ENCODE measurements at regions not wholly inside any gene's neighbourhood (a gene's known extent, or its start where the extent isn't known, plus 50 kb on each side); places are given as distances from the start of the nearest gene placed in this dataset.

DNA sequence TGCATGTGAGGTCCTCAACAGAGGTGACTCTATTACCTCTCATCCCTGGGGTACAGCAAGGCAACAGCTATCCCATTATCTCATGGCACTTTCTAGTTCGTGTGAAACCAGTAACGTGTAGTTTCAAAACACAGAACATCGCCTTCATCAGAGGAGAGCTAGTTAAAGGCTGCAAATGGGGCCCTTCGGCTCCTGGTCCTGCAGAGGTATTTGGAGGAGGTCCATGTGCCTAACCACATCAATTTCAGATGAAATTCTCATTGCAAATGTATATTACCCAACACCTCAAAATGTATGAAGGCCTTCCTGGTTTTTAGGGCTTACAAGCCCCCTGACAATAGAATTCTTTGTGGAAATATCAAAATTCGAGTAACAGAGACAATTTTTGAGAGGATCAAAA, 95.7 kb upstream of the PSMD7 start:
- TF ChIP-seq JUND (IDR thresholded peaks at IDR 0.05; ENCODE audit: low read depth), result no peak
- in situ Hi-C loops (cut with HindIII; ENCODE audit: low pct_unique_long_range_greater_than_20kb, low sequenced_read_pairs), result no loop called here
- DNase-seq (ENCODE audit: low read depth in 1 of 2, low spot score in 1 of 2), result no peak

GRCh38 chr16:74199842-74200124, 96.8 kb upstream of the PSMD7 start:
- TF ChIP-seq JUND (IDR thresholded peaks at IDR 0.05; ENCODE audit: low read depth), result no peak
- in situ Hi-C loops (cut with HindIII; ENCODE audit: low pct_unique_long_range_greater_than_20kb, low sequenced_read_pairs), result no loop called here
- no peak for DNase-seq (ENCODE audit: low read depth in 1 of 2, low spot score in 1 of 2)

- no peak for TF ChIP-seq JUND (IDR thresholded peaks at IDR 0.05; ENCODE audit: low read depth)
- no peak for DNase-seq (ENCODE audit: low read depth in 1 of 2, low spot score in 1 of 2)
- in situ Hi-C loops (cut with HindIII; ENCODE audit: low pct_unique_long_range_greater_than_20kb, low sequenced_read_pairs), result no loop called here
Measured at GRCh38 chr16:74199066-74199841, 97.4 kb upstream of the PSMD7 start.

DNA sequence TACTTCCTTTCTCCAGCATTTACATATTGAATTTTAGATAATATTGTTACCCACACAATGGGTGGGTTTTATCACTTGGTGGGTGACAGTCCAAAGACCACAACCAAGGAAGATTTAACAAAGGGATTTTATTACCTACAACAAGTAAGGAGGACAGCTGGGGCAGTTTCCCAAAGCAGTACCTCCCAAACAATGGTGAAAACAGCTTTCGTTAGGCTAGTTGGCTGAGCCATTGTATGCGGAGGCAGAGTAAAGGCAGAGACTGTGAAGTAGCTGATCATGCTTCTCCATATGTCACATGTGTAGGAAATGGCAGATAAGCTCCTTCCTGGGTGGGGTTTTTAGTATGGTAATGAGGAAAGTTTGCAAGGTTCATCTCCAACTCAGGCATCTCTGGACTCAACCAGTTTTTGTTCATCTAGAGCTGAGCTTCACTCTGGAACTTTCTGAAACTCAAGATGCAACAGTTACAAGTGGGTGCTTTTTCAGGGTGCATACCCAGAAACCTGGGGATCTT, 104.3 kb upstream of the PSMD7 start:
- no peak for DNase-seq (ENCODE audit: low read depth in 1 of 2, low spot score in 1 of 2)
- no peak for TF ChIP-seq JUND (IDR thresholded peaks at IDR 0.05; ENCODE audit: low read depth)
- in situ Hi-C loops (cut with HindIII; ENCODE audit: low pct_unique_long_range_greater_than_20kb, low sequenced_read_pairs), result no loop called here

DNA sequence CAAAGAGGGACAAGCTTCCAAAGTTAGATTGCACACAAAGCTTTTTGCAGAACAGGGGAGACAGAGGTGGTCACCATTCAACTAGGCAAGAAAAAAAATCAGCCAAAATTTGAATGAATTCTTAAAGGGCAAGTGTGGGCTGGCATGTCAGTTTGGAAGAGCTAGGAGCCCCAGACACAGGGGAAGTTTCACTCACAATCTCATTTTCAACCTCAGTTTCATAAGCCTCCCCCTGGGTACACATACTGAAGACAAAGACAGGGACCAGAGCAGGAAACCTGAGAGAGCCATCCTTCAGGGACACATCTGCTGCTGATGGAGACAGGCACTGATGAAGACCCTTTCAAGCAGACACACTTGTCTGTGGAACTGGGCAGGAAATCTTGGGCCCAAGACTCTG, 106.3 kb upstream of the PSMD7 start:
- in situ Hi-C loops (cut with HindIII; ENCODE audit: low pct_unique_long_range_greater_than_20kb, low sequenced_read_pairs), result no loop called here
- TF ChIP-seq JUND (IDR thresholded peaks at IDR 0.05; ENCODE audit: low read depth), result no peak

DNA sequence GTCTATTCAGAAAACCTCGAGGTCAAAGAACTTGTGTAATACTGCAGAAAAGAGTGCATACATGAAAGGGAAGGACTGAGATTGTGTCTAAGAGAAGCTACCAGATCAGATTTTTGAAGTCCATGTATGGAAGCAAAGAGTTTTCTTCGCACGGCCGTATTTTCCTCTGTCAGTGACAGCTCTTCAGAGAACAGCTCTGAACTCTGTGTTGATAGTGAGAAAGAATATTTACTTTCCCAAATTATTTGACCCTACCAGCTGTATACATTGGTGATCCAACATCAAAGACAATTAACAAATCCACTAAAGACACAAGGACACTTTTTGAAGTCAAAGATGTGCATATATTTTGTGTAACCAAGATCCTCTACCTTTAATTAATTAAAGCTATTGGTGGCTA, 107.8 kb upstream of the PSMD7 start:
- no peak for TF ChIP-seq JUND (IDR thresholded peaks at IDR 0.05; ENCODE audit: low read depth)
- in situ Hi-C loops (cut with HindIII; ENCODE audit: low pct_unique_long_range_greater_than_20kb, low sequenced_read_pairs), result no loop called here
- no peak for DNase-seq (ENCODE audit: low read depth in 1 of 2, low spot score in 1 of 2)

More for the DNA sequence above, 106.3 kb upstream of the PSMD7 start:
- DNase-seq (ENCODE audit: low read depth in 1 of 2, low spot score in 1 of 2), result no peak

GRCh38 chr16:74186561-74186971, 110.0 kb upstream of the PSMD7 start:
- DNase-seq (ENCODE audit: low read depth in 1 of 2, low spot score in 1 of 2), result no peak
- no peak for TF ChIP-seq JUND (IDR thresholded peaks at IDR 0.05; ENCODE audit: low read depth)
- in situ Hi-C loops (cut with HindIII; ENCODE audit: low pct_unique_long_range_greater_than_20kb, low sequenced_read_pairs), result no loop called here

GRCh38 chr16:74184839-74185238, 111.8 kb upstream of the PSMD7 start:
- in situ Hi-C loops (cut with HindIII; ENCODE audit: low pct_unique_long_range_greater_than_20kb, low sequenced_read_pairs), result no loop called here
- TF ChIP-seq JUND (IDR thresholded peaks at IDR 0.05; ENCODE audit: low read depth), result no peak
- DNase-seq (ENCODE audit: low read depth in 1 of 2, low spot score in 1 of 2), result no peak

DNA sequence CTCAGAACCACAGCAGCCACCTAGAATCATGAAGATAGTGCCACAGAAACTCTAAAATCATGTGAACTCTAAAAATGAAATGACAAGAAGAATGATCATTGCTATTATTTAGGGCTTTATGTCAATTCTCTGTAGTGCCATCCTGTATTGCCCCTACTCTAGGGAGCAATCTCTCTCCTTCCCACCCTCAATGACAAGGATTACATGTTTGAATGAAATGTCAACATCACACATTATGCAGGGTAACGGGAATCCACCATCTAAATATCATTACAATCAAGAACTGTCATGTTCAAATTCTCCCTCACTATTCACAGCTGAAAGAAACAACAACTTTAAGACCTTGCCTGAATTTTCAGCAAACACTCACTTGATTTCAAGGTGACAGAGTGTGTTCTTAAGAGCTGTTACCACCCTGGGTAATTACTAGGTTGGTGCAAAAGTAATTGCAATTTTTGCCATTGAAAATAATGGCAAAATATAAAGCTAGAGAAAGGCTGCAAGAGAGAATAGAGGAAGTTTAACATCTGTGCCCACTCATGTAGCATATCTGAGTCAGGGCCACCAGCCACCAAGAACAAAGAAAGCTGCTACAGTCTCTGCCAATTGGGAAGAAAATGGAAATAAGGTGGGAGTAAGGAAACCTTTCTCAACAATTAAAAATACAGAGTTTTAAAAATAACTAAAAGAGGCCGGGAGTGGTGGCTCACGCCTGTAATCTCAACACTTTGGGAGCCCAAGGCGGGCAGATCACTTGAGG, 112.8 kb upstream of the PSMD7 start:
- no peak for TF ChIP-seq JUND (IDR thresholded peaks at IDR 0.05; ENCODE audit: low read depth)
- no peak for DNase-seq (ENCODE audit: low read depth in 1 of 2, low spot score in 1 of 2)
- in situ Hi-C loops (cut with HindIII; ENCODE audit: low pct_unique_long_range_greater_than_20kb, low sequenced_read_pairs), result no loop called here

GRCh38 chr16:74169687-74170376, 126.8 kb upstream of the PSMD7 start:
- in situ Hi-C loops (cut with HindIII; ENCODE audit: low pct_unique_long_range_greater_than_20kb, low sequenced_read_pairs), result no loop called here
- peak in 1 of 2 experiments; percentile 13 for DNase-seq (ENCODE audit: low read depth in 1 of 2, low spot score in 1 of 2)
- no peak for TF ChIP-seq JUND (IDR thresholded peaks at IDR 0.05; ENCODE audit: low read depth)

DNA sequence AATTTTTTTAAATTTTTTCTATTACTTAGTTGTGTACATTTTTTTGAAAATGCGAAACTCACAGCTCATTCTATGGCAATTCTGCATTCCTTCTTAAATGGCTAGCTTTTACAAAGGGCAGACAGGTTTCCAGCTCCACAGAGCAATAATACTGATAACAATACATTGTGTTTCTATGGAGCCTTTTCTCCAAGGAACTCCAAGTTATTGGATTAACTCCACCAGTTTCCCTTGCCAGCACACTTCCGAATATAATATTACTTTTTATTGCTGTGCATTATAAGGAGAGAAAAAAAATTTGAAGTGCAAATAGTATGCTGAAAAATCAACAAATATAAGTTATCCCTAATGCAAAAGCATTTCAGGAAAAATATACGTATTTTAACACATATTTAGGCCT, 127.5 kb upstream of the PSMD7 start:
- in situ Hi-C loops (cut with HindIII; ENCODE audit: low pct_unique_long_range_greater_than_20kb, low sequenced_read_pairs), result no loop called here
- TF ChIP-seq JUND (IDR thresholded peaks at IDR 0.05; ENCODE audit: low read depth), result no peak

GRCh38 chr16:74168445-74168844, 128.2 kb upstream of the PSMD7 start:
- no peak for DNase-seq (ENCODE audit: low read depth in 1 of 2, low spot score in 1 of 2)
- no peak for TF ChIP-seq JUND (IDR thresholded peaks at IDR 0.05; ENCODE audit: low read depth)
- in situ Hi-C loops (cut with HindIII; ENCODE audit: low pct_unique_long_range_greater_than_20kb, low sequenced_read_pairs), result no loop called here

More for the DNA sequence above, 127.5 kb upstream of the PSMD7 start:
- no peak for DNase-seq (ENCODE audit: low read depth in 1 of 2, low spot score in 1 of 2)

GRCh38 chr16:74166456-74166855, 130.2 kb upstream of the PSMD7 start:
- DNase-seq (ENCODE audit: low read depth in 1 of 2, low spot score in 1 of 2), result no peak
- in situ Hi-C loops (cut with HindIII; ENCODE audit: low pct_unique_long_range_greater_than_20kb, low sequenced_read_pairs), result no loop called here
- TF ChIP-seq JUND (IDR thresholded peaks at IDR 0.05; ENCODE audit: low read depth), result no peak

Data from T47D (cell line).